Mucosa of descending colon (tissue), 3 donors: ENCODE measurements at regions not wholly inside any gene's neighbourhood (a gene's known extent, or its start where the extent isn't known, plus 50 kb on each side); places are given as distances from the start of the nearest gene placed in this dataset.

Experiments used
- ATAC-seq: fragments of 200-7000 bp; cut with Tn5 transposase; one replicate; pipeline ENCODE4 v1.9.1; 2020; ENCODE audit warnings: mild to moderate bottlenecking, moderate library complexity
- DNase-seq, 3 donors: peaks; one replicate each; pipeline ENCODE4 v3.0.0-alpha.2; 2020
- H3K36me3 ChIP-seq: fragments of 200-600 bp; one replicate; pipeline ENCODE4 v1.8.0; 2021; ENCODE audit warnings: low read depth, mild to moderate bottlenecking
- H3K4me1 ChIP-seq: fragments of 200-600 bp; one replicate; pipeline ENCODE4 v1.8.0; 2021; ENCODE audit warnings: low read depth, mild to moderate bottlenecking
- H3K4me3 ChIP-seq: fragments of 200-600 bp; one replicate; pipeline ENCODE4 v1.8.0; 2021; ENCODE audit warnings: mild to moderate bottlenecking
- H3K9me3 ChIP-seq: fragments of 200-600 bp; one replicate; pipeline ENCODE4 v1.8.0; 2021; ENCODE audit warnings: mild to moderate bottlenecking
- CTCF ChIP-seq: fragments of 200-600 bp; IDR thresholded peaks from one replicate; pipeline ENCODE4 v1.8.0; 2022; ENCODE audit warnings: antibody characterized with exemption, mild to moderate bottlenecking
- intact Hi-C, 2 donors: fragments of 100-400 bp; cut with DNase I in 1 of 2; cut with micrococcal nuclease in 1 of 2; formaldehyde crosslinking; loops; one replicate each; pipeline versions ENCODE4 v1.11.0 to v1.11.1; 2022; cut with DNase I, micrococcal nuclease
- donor health status: DM: no; HTN: no; CAD: no; lungs with moderate emphysema.
- donor health status: DM: no; HTN: no; CAD: no.
- donor health status: DM: no; HTN: yes; CAD: no.

DNA sequence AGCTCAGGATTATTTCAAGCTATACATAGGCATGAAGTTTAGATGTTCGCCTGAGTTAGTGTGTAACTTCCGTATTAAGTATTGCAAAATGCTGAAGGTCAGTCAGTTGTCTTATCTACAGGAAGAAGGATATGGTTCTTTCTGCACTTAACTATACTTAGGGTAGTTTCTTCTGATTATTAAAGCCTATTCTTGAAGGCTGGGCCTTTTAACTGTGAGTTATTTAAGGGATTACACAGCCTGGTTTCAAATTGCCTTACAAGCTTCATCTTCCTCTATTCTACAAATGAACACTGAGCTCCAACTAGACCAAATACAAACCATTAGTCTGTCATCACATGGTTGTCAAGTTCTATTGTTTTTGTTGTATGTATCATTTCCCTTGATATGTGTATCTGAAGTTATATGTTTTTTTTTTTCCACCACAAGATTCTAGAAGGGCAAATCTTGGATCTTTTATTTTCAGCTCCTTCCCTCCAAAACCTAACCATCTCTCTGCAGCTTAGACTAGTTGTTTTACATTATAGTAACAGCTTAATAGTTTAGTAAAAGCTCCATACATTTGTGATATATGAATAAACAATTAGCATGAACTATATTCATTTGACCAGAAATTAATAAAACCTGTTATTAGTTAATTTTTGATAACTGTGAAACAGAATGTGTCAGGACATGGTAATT, 272.9 kb upstream of the KCNMB2 start:
- no peaks in the 10 kb centered on the region for H3K4me1 ChIP-seq
- intact Hi-C loops = no loop called here
- ATAC-seq (no peak), DNase-seq (no peak)
- no peak overlapping the region for H3K4me3 ChIP-seq
- no peak for TF ChIP-seq CTCF
- no peaks in the 10 kb centered on the region for H3K9me3 ChIP-seq
- H3K36me3 ChIP-seq = no peaks in the 10 kb centered on the region

- Histone ChIP-seq H3K36me3 (no peaks in the 10 kb centered on the region), H3K4me1 (no peaks in the 10 kb centered on the region), H3K4me3 (no peak overlapping the region), H3K9me3 (no peaks in the 10 kb centered on the region)
- TF ChIP-seq CTCF = no peak
- DNase-seq = no peak
- intact Hi-C loops = no loop called here
- no peak for ATAC-seq
Measured at GRCh38 chr3:178267158-178267844, 268.9 kb upstream of the KCNMB2 start.

DNA sequence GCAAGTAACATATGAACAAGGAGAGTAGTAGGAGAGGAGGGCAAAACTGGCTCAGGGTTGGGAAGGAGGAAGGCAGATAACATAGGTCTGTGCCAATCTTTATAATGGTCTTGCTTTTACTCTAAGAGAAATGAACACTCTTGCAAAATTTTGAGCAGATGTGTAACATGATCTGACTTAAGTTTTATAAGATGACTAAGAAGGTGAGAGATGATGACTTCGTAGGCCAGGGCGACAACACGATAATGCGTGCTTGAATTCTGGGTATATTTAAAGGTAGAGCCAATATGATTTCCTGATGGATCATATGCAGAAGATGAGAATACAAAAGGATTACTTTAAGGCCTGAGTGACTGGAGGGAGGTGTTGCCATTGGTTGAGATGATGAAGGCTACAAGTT, 265.4 kb upstream of the KCNMB2 start:
- TF ChIP-seq CTCF = no peak
- H3K4me3 ChIP-seq = no peak overlapping the region
- H3K9me3 ChIP-seq = no peaks in the 10 kb centered on the region
- DNase-seq = no peak
- no peaks in the 10 kb centered on the region for H3K36me3 ChIP-seq
- intact Hi-C loops = no loop called here
- ATAC-seq = no peak
- H3K4me1 ChIP-seq = no peaks in the 10 kb centered on the region

GRCh38 chr3:178271740-178272387, 264.4 kb upstream of the KCNMB2 start:
- TF ChIP-seq CTCF = no peak
- intact Hi-C loops = no loop called here
- Histone ChIP-seq H3K4me1 (no peaks in the 10 kb centered on the region), H3K9me3 (no peaks in the 10 kb centered on the region), H3K4me3 (no peak overlapping the region), H3K36me3 (no peaks in the 10 kb centered on the region)
- no peak for DNase-seq
- no peak for ATAC-seq

DNA sequence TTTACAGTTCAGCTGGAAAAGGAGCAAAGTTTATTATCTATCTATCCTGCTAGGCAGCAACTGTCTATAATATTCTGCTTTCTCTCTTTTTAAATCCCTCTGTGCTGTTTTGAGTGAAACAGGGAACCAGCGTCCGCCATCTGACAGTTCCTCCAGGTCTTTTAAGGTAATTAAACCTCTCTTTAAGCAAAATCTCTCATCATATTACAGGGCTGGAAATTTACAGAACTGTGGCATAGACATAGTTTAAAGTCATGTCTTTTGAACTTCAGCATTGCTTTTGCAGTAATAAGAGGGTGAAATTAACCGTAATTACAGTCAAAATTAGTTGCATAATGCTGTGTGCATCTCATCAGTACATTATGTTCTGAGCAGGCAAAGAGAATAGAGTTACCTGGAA, 263.4 kb upstream of the KCNMB2 start:
- no peak for DNase-seq
- Histone ChIP-seq H3K4me1 (no peaks in the 10 kb centered on the region), H3K4me3 (no peak overlapping the region), H3K36me3 (no peaks in the 10 kb centered on the region), H3K9me3 (no peaks in the 10 kb centered on the region)
- TF ChIP-seq CTCF = no peak
- intact Hi-C loops = no loop called here
- no peak for ATAC-seq
